Mucosa of stomach (tissue), 1 donor: ENCODE measurements at regions not wholly inside any gene's neighbourhood (a gene's known extent, or its start where the extent isn't known, plus 50 kb on each side); places are given as distances from the start of the nearest gene placed in this dataset.
A peak's percentile ranks its signal among the peaks of the same experiment; 100 is the strongest.
"Not testable (repeated sequence)": the region's sequence is repeated elsewhere in the genome, so short reads cannot be mapped to it uniquely, and the experiment has no call there.

Experiments
- H3K27me3 ChIP-seq: one replicate; pipeline ENCODE4 v1.7.0; 2013; ENCODE audit warnings: mild to moderate bottlenecking, low read length; ENCODE audit not compliant: control insufficient read depth, insufficient read depth
- H3K36me3 ChIP-seq: one replicate; pipeline ENCODE4 v1.7.0; 2013; ENCODE audit warnings: low read length; ENCODE audit not compliant: control insufficient read depth, insufficient read depth
- H3K4me1 ChIP-seq: one replicate; pipeline ENCODE4 v1.7.0; 2013; ENCODE audit warnings: mild to moderate bottlenecking, low read length; ENCODE audit not compliant: control insufficient read depth, insufficient read depth
- H3K4me3 ChIP-seq: one replicate; pipeline ENCODE4 v1.7.0; 2013; ENCODE audit warnings: low read length
- H3K9ac ChIP-seq: one replicate; pipeline ENCODE4 v1.7.0; 2013; ENCODE audit warnings: mild to moderate bottlenecking, low read length, moderate library complexity
- H3K9me3 ChIP-seq: one replicate; pipeline ENCODE4 v1.7.0; 2013; ENCODE audit warnings: mild to moderate bottlenecking, low read length, moderate library complexity; ENCODE audit not compliant: control insufficient read depth
- donor health status: Pancreatic carcinoma.

DNA sequence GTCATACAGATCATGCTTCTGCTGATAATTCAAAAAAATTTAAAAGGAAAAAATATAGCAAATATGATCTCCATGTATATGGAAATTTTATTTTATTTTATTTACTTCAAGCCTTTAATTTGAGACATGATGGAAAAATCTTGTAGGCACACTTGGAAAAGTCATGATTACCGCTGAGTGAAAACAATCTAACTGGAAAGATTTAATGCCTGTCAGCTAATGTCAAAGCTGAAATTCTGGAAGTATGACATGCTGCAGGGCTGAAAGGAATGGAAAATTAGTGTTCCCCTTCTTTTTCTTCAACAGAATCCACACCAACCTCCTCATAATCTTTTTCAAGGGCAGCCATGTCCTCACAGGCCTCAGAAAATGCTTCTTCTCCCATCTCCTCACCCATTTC, 58.2 kb downstream of the RPRM start:
- Histone ChIP-seq H3K27me3 (no peaks in the 10 kb centered on the region), H3K9me3 (no peaks in the 10 kb centered on the region), H3K4me1 (no peaks in the 10 kb centered on the region)

DNA sequence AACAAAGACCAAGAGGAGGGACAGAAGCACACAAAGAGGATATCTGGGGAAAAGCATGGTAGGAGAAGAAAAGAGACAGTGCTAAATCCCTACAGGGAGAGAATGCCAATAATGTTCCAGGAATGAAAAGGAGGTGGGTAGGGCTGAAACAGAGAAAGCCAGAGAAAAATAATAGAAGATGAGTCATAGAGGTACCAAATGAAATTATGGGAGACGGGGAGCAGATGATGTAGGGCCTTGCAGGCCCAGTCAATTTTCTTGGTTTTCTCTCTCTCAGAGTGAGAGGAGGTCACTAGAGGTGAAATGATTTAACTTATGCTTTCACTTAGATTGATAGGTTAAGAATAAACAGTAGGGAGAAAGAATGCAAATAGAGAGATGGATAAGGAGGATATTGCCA, 61.5 kb downstream of the RPRM start:
- Histone ChIP-seq H3K9ac (no peak overlapping the region), H3K4me3 (no peak overlapping the region), H3K27me3 (no peaks in the 10 kb centered on the region), H3K4me1 (no peaks in the 10 kb centered on the region), H3K9me3 (no peaks in the 10 kb centered on the region), H3K36me3 (no peaks in the 10 kb centered on the region)

More for the DNA sequence above, 58.2 kb downstream of the RPRM start:
- H3K36me3 ChIP-seq: no peaks in the 10 kb centered on the region
- no peak overlapping the region for H3K4me3 ChIP-seq
- H3K9ac ChIP-seq: no peak overlapping the region

DNA sequence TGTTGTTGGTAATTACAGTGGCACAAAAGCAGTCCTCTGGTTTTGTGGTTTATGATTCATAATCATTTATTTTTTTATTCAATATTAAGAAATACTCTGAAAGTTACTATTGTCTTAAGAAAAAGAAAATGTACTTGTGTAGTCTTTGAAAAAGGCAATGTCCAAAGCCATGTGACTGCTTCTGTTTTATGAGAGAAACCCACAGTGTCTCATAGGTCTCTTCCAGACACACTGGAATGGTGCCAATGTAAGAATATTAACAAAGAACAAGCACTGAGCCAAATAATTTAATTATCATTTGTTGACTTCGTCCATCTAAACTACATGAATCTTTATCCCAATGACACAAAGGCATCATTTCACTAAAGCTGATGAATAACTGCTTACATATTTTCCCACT, 62.5 kb downstream of the RPRM start:
- Histone ChIP-seq H3K4me3 (no peak overlapping the region), H3K9ac (no peak overlapping the region), H3K27me3 (no peaks in the 10 kb centered on the region), H3K4me1 (no peaks in the 10 kb centered on the region), H3K9me3 (no peaks in the 10 kb centered on the region), H3K36me3 (no peaks in the 10 kb centered on the region)

DNA sequence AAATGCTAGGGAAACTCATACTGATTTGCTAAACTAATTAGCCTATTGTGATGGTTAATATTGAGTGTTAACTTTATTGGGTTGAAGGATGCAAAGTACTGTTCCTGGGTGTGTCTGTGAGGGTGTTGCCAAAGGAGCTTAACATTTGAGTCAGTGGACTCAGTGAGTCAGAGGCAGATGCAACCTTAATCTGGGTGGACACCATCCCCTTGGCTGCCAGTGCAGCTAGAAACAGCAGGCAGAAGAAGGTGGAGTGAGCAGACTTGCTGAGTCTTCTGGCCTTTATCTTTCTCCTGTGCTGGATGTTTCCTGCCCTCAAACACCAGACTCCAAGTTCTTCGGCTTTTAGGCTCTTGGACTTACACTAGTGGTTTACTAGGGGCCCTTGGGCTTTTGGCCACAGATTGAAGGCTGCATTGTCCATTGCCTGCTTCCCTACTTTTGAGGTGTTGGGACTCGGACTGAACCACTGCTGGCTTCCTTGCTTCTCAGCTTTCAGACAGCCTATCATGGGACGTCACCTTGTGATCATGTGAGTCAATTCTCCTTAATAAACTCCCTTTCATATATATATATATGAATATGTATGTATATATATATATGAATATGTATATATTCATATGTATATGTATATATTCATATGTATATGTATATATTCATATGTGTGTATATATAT, 69.7 kb downstream of the RPRM start:
- Histone ChIP-seq H3K36me3 (no peaks in the 10 kb centered on the region), H3K27me3 (no peaks in the 10 kb centered on the region), H3K4me3 (no peak overlapping the region), H3K4me1 (no peaks in the 10 kb centered on the region), H3K9ac (no peak overlapping the region), H3K9me3 (no peaks in the 10 kb centered on the region)

DNA sequence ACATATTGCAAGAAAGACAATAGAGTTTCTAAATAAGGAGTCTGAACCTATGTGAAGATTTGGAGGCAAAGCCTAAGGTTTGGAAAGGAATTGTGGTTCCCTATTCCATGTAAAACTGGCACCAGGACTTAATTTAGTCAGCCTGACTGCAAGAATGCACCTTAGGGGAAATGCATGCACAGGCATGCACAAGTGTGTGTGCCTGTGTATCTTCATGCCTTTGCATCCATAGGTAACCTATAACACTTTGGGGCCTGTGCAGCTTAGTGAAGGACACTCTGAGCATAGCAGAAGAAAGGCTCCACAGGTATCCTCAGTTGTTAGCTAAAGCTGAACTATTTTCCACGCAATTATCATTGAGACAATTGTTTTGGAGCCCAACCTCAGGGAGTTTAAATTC, 73.4 kb downstream of the RPRM start:
- Histone ChIP-seq H3K4me1 (no peaks in the 10 kb centered on the region), H3K4me3 (no peak overlapping the region), H3K27me3 (no peaks in the 10 kb centered on the region), H3K9ac (no peak overlapping the region), H3K36me3 (no peaks in the 10 kb centered on the region), H3K9me3 (no peaks in the 10 kb centered on the region)

DNA sequence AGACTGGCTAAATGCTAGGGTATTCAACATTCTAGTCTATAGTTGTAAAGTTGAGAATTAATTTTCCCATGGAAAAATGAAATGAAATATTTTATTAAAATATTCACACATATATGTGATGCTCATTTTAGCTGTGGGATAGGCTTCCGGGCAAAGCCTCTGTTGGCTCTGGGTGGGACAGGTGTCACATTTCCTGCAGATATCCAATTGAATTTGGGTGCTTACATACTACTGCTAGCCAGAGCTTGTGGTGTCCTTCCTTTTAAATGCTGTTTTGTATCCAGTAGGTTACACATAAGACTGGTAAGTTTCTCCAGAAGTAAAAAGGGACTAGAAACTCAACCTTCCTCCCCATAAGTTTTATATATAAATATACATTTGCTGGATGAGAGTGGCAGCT, 73.8 kb downstream of the RPRM start:
- H3K9me3 ChIP-seq: no peaks in the 10 kb centered on the region
- no peak overlapping the region for H3K4me3 ChIP-seq
- H3K36me3 ChIP-seq: no peaks in the 10 kb centered on the region
- no peaks in the 10 kb centered on the region for H3K4me1 ChIP-seq
- H3K27me3 ChIP-seq: no peaks in the 10 kb centered on the region
- H3K9ac ChIP-seq: no peak overlapping the region

DNA sequence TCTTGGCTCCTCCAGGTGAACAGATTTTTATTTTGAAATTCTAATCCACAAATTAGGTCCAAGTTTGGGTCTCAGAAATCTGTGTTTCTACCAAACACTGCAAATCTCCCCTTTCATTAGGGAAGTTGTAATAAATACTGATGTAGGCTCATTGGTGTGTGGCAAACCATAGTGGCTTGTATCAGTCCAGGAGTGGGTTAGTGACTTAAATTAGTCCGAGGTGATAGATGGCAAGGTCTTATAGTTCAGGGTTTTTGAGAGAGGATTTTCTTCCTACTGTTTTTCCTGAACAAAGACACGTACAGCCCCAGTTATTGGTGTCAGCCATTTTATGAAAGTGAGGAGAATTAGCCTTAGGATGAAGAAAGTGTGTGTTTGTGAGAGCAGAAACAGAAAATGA, 74.6 kb downstream of the RPRM start:
- H3K9me3 ChIP-seq: no peaks in the 10 kb centered on the region
- no peaks in the 10 kb centered on the region for H3K27me3 ChIP-seq
- no peak overlapping the region for H3K4me3 ChIP-seq
- no peaks in the 10 kb centered on the region for H3K4me1 ChIP-seq
- no peaks in the 10 kb centered on the region for H3K36me3 ChIP-seq
- H3K9ac ChIP-seq: peak overlapping the region; percentile 43

DNA sequence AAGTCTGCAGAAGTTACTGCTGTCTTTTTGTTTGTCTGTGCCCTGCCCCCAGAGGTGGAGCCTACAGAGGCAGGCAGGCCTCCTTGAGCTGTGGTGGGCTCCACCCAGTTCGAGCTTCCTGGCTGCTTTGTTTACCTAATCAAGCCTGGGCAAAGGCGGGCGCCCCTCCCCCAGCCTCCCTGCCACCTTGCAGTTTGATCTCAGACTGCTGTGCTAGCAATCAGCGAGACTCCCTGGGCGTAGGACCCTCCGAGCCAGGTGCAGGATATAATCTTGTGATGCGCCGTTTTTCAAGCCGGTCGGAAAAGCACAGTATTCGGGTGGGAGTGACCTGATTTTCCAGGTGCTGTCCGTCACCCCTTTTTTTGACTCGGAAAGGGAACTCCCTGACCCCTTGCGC, 75.2 kb downstream of the RPRM start:
- not testable (repeated sequence) for H3K4me3 ChIP-seq, H3K27me3 ChIP-seq, H3K4me1 ChIP-seq, H3K36me3 ChIP-seq, H3K9me3 ChIP-seq, H3K9ac ChIP-seq

DNA sequence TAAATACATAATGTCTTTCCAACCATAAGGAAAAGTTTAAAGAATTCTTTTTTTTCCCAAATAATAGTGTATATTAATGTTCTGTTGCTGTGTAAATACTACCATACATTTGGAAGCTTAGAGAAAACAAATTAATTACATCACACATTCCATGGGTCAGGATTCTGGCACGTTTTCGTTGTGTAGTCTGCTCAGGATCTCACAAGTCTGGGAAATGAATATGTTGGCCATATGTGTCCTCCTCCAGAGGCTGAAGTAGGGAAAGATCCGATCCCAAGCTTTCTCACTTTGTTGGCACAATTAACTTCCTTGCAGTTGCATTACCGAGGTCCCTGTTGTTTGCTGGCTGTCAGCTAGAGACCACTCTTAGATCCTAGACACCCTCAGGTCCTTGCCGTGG, 83.9 kb downstream of the RPRM start:
- H3K4me1 ChIP-seq: no peaks in the 10 kb centered on the region
- H3K9ac ChIP-seq: no peak overlapping the region

DNA sequence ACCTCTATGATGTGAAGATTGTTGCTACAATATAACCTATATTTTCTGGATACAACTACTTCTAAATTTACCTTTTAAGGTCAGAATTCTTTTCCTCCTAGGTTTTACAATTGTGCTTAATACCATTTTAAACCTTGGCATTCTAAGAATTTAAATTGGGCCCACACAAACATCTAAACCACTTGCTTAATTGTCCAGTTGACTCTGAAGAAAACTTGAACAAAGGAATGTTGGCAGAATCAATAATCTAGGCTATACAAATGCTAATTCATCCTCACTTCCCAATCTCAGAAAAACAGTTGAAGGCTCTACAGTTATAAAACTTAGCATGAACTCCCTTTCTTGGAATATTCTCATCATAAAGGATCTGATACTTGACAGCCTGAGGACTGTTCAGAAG, 84.3 kb downstream of the RPRM start:
- no peaks in the 10 kb centered on the region for H3K4me1 ChIP-seq

More for the DNA sequence above, 83.9 kb downstream of the RPRM start:
- H3K9me3 ChIP-seq: no peaks in the 10 kb centered on the region
- H3K4me3 ChIP-seq: no peak overlapping the region
- H3K36me3 ChIP-seq: no peaks in the 10 kb centered on the region
- no peaks in the 10 kb centered on the region for H3K27me3 ChIP-seq

DNA sequence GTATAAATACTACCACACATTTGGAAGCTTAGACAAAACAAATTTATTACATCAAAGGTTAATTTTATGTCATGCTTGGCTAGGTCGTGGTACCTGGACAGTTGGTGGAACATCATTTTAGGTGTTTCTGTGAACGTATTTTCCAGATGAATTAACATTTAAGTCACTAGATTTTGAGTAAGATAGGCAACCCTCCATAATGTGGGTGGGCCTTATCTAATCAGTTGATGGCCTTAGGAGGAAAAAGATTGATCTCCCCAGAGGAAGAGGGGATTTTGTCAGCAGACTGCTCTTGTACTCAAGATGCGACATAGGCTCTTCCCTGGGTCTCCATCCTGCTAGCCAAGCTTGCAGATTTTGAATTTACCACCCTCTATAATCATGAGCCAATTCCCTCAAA, 85.0 kb downstream of the RPRM start:
- no peaks in the 10 kb centered on the region for H3K27me3 ChIP-seq
- no peaks in the 10 kb centered on the region for H3K36me3 ChIP-seq
- no peak overlapping the region for H3K9ac ChIP-seq
- no peak overlapping the region for H3K4me3 ChIP-seq
- no peaks in the 10 kb centered on the region for H3K4me1 ChIP-seq
- no peaks in the 10 kb centered on the region for H3K9me3 ChIP-seq

More for the DNA sequence above, 84.3 kb downstream of the RPRM start:
- no peak overlapping the region for H3K9ac ChIP-seq
- no peaks in the 10 kb centered on the region for H3K9me3 ChIP-seq
- no peak overlapping the region for H3K4me3 ChIP-seq
- H3K36me3 ChIP-seq: no peaks in the 10 kb centered on the region
- H3K27me3 ChIP-seq: no peaks in the 10 kb centered on the region

DNA sequence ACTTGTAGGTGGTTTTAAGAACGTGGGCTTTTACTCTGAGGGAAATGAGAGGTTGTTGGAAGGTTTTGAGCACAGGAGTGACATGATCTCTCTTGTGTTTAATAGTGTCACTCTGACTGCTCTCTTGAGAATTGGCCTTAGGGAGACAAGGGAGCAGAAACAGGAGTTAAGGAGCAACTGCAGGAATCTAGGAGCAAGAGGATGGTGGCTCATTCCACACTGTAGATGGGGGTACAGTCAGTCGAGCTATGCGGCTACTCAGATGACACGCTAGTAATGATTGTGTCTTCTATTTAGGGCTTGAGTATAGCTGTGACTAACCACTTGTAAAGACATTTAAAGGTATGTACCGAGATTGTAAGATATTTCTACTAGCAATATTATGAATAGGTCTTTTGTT, 87.4 kb downstream of the RPRM start:
- Histone ChIP-seq H3K4me1 (no peaks in the 10 kb centered on the region), H3K36me3 (no peaks in the 10 kb centered on the region), H3K4me3 (no peak overlapping the region), H3K9ac (no peak overlapping the region), H3K9me3 (no peaks in the 10 kb centered on the region), H3K27me3 (no peaks in the 10 kb centered on the region)

DNA sequence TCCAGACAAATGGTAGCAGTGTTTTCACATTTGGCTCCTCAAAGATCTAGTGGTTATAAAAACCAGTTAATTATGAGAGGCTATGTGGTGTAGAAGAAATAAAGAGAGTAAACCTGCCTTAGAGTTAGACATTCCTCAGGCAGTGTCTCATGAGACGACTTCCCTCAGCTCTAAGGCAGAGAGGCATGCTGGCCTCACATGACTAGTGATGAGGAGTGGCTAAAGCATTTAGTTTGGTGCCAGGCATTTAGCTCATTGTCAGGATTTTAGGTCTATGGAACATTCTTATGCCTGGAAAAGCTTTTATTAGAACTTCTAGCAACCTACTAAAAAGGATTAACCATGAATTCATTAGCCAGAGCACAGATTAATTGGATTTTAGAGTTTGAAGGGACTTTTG, 90.3 kb downstream of the RPRM start:
- H3K4me1 ChIP-seq: no peaks in the 10 kb centered on the region
- no peak overlapping the region for H3K9ac ChIP-seq
- no peak overlapping the region for H3K4me3 ChIP-seq
- no peaks in the 10 kb centered on the region for H3K27me3 ChIP-seq
- H3K36me3 ChIP-seq: no peaks in the 10 kb centered on the region
- H3K9me3 ChIP-seq: no peaks in the 10 kb centered on the region
